HS-5 (cell line): ENCODE measurements at regions not wholly inside any gene's neighbourhood (a gene's known extent, or its start where the extent isn't known, plus 50 kb on each side); places are given as distances from the start of the nearest gene placed in this dataset.

Source experiments
- DNase-seq: peaks from one replicate; pipeline ENCODE4 v3.0.0-alpha.2; 2012; ENCODE audit warnings: low read depth

DNA sequence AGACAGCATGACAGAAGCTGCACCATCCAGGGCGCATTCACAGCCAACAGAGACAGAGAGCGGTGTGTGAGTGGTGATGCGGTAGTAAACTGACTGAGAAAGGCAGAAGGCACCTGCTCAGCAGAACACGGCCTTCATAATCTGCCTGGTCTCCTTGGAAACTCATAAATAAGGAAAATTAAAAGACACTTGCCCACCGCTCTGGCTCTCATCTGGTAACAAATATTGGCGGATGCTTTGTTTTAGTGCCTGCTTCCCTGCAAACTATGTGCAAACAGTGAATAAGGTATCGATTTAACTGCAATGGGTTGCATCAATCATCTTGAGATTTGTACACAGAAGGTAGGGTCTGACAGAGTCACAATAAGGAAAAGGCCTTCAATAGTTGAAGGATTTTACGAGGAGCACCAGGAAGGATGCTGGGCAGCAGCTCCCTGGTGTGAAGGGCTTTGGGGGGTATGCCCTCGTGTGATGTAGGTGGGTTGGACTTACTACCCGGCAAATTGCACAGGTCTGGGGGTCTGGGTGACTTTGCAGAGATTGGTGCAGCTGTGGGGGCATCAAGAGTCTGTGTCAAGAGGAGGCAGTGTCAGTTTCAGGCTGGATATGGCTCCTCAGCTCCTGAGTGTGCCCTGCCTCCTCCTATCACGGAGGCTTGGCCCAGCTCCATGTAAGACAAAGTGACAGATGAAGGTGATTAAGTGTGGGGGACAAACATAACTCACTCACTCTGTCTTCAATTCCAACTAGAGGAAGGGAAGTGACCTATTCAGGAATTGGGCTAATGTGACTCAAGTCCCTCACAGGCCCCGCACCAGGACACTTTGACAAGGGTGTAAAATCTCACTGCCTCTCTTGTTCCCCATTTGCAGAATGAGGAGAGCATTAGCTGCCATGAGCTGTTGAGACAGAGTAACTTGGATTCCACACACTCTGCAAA is 166.7 kb downstream of the ICE1 start:
- DNase-seq = no peak

DNA sequence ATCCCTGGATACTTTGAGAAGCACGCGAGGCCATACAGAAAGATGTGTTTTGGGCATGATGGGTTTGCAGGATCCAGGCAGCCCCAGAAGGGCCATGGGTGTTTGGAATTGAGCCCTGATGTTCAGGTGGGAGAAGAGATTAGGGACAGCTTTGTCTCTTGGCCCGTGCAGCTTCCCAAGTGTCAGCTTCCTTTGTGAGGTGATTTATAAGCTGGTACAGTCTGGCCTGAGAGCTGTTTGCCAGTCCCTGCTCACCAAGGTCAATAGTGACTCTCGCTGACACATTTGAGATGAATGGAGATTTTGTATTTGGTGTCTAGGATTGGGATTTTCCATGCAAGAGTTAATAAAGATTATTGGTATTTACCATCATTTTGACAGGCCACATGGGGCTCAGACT is 165.9 kb downstream of the ICE1 start:
- no peak for DNase-seq

DNA sequence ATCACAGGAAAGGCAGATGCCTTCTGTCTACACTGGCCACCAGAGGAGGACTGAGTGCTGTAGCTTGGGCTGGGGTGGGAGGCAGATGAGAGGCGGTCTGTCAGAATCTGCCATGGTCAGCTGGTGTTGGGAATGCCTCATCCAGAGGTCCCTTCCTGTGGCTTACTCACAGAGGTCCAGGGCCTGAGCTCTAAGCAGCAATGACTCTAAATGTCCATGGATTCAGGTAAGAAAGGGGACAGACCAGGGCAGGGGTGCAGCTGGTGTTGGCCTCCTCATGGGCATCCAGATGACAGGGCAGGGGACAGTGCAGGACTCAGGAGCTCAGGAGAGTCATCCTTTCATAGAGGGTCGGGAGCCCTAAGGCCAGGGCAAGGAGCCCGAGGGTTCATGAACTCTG is 165.0 kb downstream of the ICE1 start:
- DNase-seq = no peak

DNA sequence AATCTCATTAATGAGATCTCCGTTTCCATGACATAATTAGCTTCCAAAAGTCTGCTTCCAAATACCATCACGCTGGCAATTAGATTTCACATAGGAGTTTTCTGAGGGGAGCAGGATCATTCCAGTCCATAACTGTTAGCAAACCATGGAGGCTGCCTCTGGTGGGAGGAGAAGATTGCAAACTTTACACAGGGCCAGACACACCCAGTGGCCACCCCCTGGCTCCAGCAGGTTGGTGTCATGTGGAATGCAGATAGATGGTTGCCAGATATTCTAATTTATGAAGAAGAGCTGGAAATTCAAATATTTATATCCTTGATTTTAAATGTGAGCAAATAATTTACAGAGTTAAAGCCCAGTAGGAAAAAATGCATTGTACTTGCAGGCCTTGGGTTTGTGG is 164.2 kb downstream of the ICE1 start:
- no peak for DNase-seq

DNA sequence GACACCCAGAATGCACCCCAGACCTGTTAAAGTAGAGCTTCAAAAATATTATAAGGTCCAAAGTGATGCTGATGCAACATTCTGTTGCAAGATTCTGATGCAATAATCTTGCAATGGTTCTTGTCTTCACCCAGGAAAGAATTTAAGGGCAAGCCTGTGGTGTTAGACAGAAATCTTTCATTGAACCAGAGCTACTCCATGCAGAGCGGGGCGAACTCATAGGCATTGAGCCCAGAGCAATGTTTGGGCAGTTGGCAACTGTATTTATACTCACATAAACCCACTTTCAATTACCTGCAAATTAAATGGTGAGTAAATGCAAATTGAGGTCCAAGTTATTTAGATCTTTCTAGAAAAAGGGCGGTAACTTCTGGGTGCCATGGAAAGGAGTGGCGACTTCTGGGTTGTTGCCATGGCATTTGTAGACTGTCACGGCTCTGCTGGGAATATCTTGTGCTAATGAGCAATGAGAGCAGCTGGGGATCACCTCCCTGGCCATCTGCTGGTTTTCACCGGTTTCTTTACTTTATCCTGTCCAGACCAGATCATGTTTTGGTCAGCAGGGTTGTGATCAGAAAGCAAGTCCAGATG is 163.4 kb downstream of the ICE1 start:
- no peak for DNase-seq

DNA sequence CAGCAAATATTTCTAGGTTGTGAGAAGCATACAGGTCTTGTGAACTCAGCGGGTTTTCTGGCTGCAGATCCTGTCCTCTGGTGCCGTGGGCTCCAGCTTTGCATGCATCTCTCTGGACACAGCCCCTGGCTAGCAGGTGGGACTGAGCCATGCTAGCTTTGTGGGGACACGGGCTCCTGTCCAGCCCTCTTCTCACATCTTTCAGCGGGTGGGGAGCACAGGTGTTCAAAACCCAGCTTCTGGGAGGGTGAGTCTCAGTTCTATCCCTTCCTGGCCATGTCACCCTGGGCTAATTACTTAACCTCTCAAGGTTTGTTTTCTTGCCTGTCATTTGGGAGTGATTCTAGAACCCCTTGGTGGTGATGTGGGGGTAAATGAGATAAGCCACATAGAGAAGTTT is 162.3 kb downstream of the ICE1 start:
- DNase-seq = no peak

DNA sequence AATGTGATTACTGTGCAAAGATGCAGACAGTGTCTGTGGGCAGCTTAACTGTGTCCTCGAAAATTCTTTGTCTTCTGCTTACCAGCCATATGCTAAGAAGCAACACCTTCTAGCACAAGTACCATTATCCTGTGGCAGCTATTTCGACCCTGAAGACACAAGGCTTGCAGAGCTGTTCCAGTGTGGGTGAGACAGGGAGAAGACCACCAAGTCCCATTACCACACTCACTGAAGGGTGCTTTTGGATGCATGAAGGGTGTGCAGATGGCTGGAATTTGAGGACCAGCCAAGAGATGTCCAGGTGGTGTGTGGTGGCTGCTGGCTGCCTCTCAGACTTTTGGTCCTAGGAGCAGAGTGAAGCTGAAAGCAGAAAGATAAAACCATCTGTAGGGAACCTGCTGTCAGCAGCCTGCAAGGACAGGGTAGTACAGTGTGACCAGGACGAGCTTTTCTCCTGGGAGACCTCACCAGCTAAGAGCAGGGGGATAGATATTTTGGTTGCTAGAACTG is 161.8 kb downstream of the ICE1 start:
- DNase-seq = no peak

DNA sequence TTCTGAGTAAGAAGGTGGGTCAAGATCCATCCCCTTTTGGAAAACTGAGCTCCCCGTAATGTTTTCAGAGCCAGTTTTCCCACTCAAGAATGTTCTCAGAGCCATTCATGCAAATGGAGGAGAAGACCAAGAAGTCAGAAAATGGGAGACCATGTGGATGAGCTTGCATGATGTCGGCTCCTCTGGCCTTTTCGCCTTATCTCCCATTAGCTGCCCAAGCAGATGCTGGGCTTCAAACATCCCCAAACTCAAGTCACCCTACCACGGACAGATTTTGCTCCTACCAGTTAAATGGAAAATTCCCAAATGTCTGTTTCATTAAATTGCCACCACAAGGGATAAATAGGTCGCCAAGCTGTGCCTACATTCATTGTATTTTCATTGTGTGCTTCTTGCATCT is 161.4 kb downstream of the ICE1 start:
- DNase-seq = no peak

DNA sequence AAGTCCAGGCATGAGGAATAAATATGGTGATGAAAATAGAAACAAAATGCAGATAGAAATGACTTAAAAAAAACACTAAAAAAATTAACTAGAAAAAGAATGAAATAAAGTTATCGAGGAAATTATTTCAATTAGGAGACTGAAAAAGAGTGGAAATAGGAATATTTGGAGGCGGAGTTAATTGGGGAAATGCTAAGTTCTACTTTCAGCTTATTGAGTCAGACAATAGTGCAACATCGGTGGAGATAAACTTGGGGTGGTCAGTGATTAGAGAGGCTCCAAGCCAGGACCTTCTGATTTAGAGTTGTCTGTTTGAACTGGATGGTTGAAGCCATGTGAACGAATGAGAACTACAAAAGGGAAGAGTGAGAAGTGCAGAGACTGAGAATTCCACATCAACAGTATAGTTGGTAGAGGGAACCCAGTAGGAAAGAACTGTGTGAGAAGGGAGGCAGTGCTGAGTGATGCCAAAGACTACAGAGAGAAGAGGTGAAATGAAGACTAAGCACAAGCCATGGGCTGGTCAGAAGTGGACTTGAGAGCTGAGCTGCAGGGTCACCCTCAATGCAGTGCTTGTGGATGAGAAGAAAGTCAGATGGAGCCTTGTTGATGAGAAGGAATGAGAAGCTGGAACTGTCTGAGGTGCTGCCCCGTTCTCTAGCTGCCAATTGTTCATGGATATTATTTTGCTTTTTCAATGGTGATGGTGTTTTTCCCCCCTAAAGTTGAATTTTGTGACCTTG is 160.7 kb downstream of the ICE1 start:
- DNase-seq = no peak

DNA sequence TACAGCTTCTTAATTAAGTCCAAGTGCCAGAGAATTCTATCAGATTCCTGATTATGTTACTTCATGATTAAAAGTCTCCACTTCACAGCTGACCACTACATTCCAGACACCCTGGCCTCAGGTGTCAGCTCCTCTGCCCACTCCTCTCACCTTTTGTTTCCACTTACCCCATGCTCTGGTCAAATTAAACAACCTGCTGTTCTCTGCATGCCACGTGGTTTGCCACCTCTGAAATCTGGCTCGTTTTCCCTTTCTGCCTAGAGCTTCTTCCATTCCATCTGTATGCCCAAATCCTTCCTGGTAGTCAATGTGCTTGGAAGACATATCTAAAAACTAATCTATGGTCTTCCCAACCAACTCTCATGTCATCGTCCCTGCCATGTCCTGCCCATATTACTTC is 158.6 kb downstream of the ICE1 start:
- no peak for DNase-seq

DNA sequence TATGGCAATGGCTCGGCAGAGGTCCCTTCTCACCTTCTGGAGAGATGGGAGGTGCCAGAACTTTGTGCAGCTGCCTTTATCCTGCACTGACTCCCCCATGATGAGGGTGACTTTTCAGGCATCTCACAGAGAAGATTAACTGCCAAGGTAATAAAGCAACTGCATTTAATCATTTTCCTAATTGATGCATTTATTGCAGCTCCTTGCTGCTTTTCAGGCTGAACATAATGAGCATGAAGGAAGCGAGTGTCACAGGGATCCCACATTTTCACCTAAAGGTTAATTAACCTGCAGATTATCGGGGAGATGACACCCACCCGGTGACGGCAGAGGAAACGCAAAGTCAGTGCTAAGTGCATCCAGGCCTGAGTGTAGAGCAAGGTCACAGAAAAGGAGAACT is 154.3 kb downstream of the ICE1 start:
- no peak for DNase-seq

DNA sequence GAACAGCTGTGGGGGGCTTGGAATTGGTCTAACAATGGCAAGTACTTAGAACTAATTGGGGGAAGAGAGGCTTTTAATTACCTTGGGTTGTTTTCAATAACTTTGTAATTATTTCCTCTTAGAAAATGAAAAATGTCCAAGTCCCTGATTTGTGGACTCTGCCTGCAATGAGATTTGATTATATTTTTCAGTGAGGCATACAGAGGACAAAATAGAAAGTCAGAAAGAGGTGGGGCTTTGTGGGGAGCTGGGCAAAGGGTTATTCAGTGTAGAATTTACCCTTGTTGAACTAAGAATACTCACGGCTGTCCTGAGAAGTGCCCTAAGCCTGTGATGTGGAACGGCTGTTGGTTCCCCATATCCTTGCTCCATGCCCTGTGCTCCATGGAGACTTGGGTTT is 153.0 kb downstream of the ICE1 start:
- DNase-seq = no peak

DNA sequence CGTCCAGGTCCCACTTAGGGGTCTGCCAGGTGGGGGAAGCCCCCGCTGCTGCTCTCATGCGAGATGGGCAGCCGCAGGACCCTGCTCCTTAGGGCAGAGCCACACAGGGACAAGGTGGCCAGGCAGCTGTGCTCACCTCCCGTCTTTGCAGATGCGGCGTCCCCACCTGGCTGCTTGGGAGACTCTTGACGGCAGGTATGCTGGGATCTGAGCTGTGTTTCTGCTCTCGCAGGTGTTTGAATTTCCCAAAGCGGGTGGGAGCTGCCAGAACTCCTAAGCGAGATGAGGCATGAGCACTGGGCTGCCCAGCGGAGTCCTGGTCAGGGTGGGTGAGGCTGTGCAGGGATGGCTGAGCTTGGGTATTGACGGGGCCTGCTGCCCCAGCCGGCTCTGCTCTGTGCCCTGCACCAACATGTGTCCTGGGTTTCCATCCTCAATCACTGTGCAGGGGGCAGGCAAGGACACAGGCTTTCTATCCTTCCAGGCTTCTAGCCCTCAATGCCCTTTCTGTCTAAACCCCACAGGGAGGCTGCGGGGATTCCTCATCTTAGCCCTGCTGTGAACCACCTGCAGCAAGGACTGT is 151.4 kb downstream of the ICE1 start:
- DNase-seq = no peak

DNA sequence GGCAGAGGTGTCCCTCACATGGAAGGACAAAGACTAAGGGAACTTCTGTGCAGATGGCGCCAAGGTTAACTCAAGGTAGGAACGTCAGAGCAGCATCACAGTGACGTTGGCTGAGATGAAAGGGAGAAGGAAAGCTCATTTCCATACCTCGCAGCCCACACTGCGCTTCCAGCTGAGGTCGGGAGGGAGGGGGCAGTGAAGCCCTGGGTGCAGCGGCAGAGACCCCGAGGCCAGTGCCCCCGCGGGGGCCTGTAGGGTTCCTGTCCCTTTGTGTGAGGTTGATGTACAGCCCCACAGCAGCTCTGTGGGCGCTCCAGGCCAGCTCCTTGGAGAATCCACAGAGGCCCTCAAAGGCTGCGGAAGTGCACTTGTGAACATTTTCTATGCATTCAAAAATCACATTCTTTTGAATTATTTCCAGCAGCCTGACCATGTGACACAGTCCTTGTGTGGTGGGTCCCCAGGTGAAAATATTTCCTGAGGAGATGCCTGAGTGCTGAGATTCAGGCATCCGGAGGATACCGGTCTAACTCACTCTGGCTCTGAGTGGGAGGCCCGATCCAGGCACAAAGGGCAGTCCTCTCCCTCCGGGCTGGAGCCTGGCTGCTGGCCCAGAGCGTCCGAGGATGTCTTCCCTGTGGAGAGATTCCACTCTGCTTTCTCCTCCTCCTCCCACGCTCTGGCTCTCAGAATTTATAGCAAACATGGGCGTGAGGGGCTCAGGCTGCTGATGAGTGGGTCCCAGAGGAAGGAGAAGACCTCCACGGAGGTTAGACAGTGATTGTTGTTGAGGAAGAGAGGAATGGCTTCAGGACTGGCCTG is 150.7 kb downstream of the ICE1 start:
- no peak for DNase-seq

DNA sequence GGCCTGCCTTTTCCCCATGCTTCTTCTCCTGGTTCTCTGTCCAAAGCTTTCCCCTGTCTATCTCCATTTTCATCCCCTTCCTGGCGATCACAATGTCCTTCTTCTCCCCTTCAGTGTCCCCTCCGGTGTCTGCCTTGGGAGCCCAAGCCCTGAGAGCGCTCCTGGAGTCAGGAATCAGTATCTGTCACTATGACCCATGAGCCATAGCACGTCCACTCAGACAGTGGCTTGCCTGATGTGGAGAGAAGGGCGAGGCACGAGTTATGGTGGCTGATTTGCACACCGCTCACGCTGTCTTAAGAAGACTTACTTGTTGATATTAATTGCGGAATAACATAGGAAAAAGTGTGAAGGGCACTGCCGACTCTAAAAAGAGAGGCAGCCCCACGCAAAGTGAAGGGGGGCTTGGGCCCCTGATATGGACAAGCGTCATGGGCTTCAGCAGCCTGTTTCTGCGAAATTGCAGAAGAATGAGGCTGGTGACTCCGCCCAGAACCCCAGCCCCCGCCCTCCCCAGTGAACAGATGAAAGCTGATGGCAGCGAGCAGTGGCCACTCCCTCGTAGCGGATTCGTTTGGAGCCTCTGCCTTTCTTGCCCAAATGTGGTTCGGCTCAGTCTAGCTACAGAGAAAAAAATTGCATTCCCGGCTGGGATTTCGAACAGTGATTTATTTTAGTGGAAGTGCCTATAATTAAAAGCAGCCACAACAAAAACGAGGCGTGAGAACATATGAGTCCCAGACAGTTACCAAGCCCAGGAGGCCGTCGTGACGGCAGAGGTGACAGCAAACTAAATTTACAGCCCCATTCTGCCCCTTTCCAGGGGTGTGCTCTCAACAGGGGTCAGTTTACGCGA is 149.8 kb downstream of the ICE1 start:
- no peak for DNase-seq

DNA sequence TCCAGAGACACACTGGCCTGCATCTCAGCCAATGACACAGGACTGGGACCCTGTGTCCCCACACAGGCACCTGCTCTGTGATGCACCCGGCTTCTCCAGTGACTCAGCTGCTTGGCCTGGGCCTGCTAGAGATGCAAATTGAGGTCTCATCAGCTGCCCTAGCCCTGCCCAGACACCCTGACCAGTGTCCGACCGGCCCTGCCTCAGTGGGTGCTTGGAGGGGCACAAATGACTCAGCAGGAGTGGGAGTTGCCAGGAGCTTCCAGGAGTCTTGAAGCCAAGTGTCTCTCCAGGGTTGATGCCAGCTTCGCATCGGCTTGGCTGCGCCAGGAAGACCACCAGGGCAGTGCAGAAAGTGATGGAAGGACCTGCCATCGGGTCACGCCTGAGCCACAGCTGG is 148.2 kb downstream of the ICE1 start:
- no peak for DNase-seq

DNA sequence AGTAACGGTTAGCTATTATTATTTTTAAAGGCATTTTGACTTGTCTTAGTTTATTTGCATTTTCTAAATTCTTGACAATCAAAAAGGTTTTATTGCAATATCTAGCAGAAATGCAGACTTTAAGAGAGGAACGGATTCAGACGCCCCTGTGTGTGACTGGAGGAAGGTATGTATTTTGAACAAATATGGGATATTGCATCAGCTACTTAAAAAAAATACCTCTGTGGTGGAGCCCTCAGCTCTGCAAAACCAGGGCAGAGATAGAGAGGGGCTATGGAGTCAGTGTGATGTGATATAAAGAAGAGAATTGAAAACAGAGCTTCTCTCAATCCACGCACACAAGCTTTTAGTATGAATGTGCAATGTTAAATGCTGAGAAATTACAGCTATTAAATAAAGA is 142.4 kb downstream of the ICE1 start:
- DNase-seq = no peak

DNA sequence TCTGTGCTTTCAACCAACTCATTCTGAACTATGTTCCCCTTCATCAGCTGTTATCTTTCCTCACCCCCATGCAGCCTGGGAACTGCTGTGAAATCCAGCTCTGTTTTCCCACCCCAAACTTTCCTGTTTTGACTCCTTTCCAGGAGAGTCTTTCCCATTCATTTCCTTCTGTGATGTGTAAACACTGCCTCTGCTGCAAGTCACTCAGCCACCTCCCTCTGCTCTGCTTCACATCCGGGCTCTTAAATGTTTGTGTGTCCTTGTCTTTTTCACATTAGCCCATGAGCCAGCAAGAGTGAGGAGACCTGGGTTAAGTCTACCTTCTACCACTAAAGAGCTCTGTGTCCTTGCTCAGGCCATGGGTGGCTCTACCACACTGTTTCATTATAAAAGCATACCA is 137.5 kb downstream of the ICE1 start:
- no peak for DNase-seq

DNA sequence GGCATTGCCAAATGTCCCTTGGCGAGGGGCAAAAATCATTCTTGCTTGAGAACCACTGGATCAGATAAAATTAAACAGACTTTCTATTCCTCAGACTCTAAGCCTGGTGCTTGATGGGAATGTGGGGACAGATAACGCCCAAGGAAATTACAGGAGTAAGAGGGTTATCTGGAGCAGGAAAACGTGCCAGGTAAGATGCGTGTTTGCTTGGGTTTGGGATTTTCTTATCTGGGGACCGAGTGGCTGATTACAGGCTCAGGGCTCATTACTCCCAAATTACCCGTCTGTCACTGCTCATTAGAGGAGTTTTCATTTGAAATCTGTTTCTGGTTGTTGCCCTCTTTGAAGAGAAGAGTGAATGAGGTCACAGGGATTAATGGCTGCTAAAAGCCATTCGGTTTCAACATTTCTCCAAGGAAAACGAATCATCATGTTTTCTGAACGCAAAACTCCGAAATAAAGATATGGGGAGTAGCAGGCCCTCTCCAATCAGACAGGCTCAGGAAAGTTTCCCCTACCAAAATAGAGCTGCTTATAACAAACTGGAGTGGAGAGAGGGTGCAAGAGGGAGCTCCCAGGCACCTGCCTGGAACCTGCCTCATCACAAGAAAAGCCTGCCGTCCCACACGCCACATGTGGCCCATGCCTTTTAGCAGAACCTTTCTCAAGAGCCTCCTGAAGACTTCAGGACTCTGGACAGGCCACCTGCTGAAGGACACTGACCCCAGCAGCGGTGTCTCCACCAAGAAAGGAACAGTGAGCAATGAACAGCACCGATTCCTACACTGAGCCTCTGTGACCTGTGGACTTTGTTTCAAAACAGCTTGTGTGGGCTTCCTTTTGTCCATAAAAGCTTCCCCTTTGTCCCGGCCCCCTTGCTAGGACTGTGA is 136.4 kb downstream of the ICE1 start:
- no peak for DNase-seq

DNA sequence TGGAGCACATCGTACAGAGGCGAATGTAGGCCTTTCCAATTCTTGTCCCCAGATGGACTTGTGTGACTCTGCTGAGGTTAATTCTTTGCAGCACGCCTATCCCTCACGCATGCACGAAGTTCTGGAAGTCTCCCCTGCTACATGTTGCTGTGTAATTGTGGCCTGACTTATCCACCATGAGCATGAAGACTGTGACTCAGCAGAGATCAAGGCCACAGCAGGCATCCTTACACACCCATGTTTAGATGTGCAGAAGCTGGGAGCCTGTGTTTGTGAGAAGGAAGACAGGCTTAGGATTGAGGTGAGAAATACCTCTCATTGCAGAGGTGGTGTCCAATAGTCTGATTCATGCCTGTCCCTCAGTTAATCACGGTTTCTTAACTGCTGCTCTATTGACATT is 135.6 kb downstream of the ICE1 start:
- DNase-seq = no peak
